ENCODE measurements at regions not wholly inside any gene's neighbourhood (a gene's known extent, or its start where the extent isn't known, plus 50 kb on each side); places are given as distances from the start of the nearest gene placed in this dataset.
"Not testable (repeated sequence)": the region's sequence is repeated elsewhere in the genome, so short reads cannot be mapped to it uniquely, and the experiment has no call there.

DNA sequence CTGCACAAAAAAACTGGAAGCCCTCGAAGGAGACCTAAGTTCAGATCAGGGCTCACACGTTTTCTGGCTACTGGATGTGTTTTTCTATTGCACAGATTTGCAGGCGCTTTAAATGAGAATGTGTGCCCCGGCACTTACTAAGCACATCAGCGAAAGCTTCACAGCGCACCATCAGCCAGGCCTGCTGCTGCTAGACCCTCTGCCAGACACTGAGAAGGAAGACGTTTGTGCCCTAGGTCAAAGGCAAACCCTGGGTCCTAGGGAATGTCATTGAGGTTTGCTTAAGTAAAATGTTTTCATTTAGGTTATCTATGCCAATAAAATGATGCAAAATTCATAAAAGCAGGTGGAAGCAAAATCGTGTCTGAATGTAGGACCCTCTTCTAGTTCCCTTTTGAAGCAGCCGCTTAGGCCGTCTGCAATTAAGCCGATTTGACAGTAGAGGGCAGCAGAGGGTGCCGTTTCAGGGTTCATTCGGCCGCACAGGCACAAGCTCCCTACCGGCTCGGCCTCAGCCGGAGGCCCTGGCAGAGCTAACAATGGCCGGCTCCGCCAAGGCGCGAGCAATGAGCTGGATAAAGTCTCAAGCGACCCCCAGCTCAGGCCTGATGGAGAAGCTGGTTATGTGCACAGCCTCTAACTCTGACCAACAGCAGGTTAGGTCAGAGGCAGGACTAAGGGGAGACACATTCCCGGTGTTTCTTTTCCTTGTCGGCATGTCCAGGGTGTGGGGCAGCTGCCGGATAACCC, 107.2 kb upstream of the FOXA2 start:
- peak; percentile 85 for DNase-seq

DNA sequence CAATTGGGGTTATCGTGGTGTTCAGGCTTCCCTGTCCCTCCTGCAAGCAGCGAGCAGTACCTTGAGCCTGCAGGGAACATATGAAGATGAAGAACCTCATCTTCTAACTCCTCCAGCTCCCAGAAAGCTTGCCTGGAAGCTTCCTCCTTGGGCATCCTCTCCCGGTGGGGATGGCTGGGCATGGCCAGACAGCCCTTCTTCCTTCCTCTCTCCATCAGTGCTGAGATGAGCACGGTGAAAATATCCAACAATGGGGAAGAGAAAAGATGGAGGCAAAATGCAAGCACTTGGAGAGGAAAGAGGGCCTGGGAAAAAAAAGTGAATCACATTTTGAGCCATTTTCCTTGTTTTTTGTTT, 107.7 kb upstream of the FOXA2 start:
- DNase-seq: no peak

DNA sequence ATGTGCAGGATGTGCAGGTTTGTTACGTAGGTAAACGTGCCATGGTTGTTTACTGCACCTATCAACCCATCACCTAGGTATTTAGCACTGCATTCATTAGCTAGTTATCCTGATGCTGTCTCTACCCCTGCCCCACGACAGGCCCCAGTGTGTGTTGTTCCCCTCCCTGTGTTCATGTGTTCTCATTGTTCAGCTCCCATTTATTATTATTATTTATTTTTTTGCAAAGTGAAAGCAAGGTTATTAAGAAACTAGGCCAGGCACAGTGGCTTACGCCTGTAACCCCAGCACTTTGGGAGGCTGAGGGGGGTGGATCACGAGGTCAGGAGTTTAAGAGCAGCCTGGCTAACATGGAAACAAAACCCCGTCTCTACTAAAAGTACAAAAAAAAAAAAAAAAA, 108.2 kb upstream of the FOXA2 start:
- DNase-seq: not testable (repeated sequence)

DNA sequence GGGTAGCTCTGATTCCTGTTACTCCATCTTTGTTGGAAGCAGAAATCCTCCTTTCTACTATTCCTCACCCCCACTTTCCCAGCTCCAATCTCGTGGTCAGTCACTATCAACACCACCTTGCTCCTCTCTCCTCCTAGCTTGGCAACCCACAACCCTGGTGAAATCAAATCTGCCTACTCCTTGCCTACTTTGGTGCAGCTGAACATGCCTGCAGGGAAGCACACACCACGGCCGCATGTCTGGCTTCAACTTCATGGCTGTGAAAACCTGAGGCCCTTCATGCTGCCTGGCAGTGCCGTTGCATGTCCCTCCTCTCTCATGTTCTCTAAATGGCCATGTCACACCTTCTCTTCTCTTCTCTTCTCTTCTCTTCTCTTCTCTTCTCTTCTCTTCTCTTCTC, 112.4 kb upstream of the FOXA2 start:
- DNase-seq: no peak

DNA sequence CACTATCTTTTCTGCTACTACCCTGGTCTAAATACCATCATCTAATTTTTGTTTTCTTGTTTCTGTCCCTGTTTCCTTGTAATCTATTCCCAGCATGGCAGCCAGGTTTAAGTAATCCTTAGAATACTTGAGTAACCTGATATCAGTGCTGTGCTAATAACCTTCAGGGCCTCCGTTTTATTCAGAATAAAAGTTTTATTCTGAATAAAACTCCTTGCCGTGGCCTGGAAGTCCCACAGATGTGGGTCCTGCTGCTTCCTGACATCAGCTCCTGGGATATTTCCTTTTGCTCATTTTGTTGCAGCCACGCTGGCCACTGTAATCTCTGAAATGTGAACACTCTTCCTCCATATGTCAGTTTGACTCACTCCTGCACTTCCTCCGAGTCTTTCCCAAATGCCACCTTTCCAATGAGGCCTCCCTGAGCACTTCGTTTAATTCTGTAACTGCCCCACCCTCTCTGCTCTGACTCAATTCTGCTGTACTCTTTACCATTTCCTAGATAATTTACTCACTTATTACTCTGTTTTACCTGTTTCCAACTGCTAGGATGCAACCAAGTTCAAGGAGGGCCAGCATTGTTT, 114.0 kb upstream of the FOXA2 start:
- DNase-seq: no peak

DNA sequence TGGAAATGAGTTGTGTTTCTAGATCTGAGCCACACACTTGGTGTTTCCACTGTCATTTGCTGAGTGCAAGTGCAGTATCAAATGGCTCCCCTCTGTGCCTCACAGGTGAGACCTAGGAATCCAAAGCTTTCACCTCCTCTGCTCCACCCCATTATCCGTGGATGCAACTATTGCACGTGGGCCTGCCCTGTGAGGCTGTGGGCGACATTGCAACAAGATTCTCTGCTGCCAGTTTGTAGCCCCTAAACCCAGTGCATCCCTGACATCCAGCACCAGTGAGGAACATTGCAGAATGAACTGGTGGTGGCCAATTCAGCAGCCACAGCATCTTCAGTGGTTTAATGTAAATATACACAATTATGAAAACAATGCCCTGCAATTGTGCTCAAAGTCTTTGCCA, 115.0 kb upstream of the FOXA2 start:
- no peak for DNase-seq

DNA sequence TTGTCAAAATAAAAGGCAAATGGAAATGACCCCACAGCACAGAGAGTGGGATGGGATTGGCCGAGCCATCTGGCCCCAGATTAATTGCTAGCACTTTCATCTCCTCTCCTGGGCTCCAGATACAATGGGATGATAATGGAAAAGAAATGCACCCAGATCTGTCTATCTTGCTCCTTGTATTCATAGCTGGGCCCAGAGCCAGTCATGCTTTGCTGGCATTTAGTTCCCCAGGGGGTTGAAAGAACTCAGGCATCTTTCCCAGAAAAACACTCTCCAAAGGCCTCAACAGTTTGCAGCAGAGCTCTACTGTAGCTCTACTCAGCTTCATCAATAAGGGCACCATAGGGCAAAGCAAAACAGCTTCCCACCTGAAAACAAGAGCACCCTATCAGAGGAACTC, 116.0 kb upstream of the FOXA2 start:
- no peak for DNase-seq

DNA sequence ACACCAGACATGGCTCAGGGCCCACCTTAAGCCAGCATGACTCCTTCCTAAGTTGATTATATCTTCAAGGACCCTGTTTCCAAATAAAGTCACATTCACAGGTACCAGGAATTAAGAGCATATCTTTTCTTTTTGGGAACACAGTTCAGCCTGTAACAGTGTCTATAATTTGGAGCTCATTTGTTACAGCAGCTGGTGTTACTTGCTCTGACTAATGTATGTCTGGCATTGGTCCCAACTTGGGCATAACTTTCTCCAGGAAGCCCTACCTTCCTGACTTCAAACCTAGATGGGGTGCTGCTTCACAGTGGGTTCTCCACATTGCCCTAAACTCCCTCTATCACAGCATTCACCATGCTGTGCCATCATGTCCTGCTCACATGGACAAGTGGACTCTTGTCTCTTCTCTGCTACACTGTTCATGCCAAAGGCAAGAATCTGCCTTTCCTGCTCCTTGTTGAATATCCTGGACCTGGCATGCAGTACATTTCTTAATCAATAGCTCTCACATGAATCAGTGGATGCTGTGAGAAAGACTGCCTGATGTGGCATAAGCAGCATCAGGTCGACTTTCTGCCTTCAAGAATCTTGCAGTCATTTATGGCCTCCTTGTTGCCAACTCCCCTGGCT, 117.4 kb upstream of the FOXA2 start:
- DNase-seq: no peak

DNA sequence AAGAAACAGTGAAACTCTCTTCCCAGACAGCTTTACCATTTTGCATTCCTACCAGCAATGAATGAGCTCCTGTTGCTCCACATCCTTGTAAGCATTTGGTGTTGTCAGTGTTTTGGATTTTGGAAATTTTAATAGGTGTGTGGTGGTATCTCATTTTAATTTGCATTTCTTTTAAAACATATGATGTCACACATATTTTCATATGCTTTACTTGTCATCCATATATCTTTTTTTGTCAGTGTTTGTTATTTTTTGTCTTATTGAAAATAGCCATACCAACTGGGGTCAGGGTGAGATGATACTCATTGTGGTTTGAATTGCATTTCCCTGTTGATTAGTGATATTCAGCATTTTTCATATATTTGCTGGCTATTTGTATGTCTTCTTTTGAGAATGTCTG, 119.5 kb upstream of the FOXA2 start:
- DNase-seq: no peak

DNA sequence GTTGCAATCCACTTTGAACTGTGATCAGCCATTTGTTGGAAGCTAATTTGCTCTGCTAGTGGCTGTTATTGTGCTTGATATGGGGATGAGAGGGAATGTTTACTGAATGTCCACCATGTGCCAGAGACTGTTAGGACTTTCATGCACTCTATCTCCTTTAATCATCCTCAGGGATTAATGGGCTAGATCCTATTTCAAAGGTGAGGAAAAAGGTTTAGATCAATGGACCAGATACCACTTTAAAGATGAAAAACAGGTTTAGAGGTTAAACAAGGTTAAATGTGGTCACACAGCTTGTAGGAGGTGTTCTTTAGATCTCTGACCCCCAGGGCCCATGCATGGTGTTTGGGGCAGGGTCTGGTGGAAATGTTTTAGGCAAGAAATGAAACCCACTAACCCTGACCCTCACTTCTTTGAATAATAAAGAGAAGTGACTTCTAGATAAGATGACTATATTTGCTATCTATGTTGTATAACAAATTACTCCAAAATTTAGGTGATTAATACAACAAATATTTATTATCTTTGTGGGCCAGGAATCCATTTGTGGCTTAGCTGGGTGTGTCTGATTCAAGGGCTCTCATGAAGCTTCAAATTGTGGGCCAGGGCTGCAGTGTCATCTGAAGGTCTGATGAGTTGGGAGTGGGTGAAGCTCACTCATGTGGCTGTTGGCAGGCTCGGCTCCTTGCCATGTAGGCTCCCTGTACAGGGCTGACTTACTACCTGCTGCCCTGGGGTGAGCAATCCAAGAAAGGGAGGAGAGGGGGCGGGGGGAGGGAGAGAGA, 127.8 kb upstream of the FOXA2 start:
- no peak for DNase-seq

DNA sequence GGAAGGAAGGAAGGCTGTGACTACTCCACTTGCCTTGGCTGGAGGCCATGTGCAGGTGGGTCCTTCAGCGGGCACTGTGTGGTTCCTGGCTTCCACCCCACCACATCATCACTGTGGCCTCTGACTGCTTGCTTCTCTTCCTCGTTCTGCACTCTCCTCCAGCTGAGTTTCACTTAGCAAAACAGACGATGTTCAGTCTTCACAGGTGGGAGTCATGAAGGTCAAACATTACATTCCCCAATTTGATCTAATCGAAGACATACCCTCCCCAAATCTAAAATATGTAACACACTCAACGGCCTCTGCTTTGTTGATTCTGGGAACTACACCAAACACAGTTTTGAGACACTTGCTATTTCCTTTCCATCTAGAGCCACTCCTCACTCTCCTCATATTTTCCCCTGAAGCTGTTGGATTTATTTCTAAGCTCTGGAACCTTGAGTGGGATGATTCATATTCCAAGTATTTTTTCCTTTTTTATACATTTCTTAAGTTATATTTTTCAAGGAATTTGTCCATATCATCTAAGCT, 132.5 kb upstream of the FOXA2 start:
- no peak for DNase-seq

DNA sequence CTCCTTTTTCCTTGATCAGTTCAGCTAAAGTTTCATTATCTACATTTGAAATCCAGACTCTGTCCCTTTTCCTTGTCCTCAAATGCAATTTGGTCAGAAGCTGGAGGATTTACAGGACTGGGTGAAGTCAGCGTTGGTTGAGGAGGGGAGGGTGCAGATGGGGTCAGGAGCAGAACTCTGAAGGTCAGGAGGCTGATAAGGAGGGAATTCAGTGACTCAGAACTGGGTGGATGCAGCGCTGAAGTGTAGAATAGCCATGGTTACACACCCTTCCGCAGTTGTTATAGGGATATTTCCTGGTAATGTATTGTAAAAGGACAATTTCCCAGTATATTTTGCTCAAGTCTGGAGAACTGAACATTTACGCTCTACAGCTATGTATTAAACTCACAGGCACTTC, 133.1 kb upstream of the FOXA2 start:
- DNase-seq: peak; percentile 61

DNA sequence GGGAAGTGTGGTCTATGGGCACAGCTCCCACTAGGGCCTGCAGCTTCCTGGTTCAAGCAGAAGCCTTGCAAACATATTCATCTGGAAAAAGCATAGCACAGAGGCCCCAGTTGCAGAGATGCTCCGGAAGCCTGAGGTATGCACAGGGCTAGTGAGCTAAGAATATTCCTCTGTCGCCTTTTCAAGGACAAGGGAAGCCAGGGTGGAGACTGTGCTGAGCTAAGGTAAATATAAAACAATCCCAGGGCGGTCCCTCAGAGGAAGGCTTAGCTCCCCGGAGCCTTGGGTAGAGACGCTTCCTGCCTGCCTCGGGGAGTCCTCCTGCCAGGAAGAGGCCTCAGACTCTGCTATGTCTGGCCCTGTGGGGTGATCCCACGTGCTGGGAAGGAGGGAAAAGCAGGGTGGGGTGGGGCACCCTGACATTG, 134.8 kb upstream of the FOXA2 start:
- DNase-seq: no peak

DNA sequence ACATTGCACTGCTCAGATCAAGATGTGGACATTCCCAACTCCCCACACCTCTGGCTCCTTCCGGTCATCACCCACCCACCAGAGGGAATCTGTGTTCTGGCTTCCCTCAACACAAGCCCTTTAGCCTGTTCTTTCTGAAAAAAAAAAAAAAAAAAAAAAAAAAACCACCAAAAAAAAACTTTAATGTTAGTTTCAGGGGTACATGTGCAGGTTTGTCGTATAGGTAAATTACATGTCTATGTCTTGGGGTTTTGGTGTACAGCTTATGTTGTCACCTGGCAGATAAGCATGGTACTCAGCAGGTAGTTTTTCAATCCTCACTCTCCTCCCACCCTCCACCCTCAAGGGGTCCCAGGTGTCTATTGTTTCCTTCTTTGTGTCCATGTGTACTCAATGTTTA, 135.8 kb upstream of the FOXA2 start:
- no peak for DNase-seq

DNA sequence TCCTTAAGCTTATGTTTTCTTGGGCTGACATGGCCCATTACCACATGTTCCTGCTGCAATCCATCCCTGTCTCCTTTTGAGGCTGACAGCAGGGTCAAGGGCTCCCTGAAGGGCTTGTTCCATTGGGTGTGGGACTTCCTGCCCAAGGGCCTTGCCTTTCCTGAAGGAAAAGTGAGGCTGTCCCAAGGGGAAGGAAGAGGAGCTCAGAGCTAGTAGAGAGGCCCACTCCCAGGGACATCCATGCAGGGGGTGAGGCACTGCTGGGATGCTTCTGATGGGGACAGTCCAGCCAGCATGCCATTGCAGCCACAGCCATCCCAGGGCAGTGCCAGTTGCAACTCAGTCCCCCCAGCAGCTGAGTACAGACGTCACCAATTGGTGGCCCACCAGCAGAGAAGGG, 138.4 kb upstream of the FOXA2 start:
- no peak for DNase-seq

DNA sequence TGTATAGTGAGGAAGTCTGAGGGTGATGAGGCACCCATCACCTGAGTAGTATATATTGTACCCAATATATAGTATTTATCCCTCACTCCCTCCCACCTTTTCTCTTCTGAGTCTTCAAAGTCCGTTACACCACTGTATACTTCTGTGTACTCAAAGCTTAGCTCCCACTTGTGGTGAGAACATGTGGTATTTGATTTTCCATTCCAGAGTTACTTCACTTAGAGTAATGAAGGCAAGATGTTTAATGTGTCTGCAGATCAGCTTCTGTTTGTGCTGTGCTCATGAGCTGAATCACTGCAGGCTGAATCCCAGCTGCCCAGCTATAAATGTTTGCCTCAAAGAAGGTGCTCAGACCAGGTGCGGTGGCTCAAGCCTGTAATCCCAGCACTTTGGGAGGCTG, 139.3 kb upstream of the FOXA2 start:
- DNase-seq: no peak

DNA sequence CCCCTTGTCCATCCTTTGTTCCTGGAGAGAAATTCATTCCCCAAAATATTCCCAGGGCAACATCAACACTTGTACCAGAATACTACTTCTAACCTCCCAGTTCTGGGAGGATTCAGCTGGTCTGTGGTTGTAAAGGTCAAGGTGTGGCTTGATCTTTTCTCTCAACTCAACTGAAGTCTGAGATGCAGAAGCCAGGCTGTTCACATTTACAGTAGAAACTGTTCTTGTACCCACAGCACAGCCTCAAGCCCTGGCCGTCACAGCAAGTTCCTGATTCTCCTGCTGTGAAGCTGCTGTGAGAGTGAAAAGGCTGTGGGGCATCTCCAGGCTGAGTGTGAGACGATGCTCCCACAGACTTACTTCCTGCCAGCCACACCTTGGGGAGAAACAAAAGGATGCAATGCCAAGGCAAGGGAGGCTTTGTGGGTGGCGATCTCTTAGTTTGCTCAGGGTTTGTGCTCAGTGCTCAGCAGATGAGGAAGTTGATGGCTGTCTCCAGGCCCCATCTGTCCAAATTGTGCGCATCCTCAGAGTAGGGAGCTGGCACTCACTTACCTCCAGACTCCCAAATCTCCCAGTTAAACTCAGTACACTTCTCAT, 143.9 kb upstream of the FOXA2 start:
- DNase-seq: no peak

DNA sequence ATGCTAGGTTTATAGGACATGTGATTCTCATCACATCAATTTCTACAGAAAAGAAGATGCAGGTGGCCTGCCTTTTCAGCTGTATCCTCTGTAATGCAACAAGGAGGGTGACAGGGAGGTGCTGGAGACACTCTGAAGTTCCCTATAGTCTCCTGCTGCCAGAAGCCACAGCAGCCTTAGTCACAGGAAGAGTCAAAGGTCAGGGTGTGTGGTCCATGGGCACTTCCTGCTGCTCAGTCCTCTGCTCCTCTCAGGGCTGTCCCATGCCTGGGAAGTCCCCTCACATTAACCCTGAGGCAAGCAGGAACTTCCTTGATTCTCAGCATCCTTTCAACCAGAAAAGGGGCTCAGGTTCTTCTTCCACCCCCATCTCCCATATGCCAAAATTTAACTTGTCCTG, 144.8 kb upstream of the FOXA2 start:
- no peak for DNase-seq

DNA sequence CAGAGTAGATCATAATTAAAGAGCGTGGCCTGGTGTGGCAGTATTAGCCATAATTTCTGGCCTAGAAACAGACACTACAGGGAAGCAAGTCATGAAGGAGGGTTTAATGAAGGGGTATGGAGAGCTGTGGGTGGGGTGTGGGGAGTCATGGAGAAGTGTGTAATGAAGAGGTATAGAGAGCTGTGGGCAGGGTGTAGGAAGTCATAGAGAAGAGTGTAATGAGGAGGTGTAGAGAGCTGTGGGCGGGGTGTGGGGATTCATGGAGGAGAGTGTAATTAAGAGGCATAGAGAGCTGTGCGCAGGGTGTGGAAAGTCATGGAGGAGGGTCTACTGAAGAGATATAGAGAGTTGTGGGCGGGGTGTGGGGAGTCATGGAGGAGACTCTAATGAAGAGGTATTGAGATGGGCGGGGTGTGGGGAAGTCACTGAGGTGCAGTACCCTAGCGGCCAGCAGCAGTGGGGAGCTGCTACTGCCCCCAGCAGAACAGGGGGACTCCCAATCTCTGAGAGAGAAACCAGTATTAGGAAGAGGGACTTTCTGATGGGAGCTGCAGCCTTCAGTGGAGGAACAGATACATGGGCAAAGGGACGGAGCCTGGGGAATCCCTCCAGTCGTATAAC, 145.4 kb upstream of the FOXA2 start:
- no peak for DNase-seq

DNA sequence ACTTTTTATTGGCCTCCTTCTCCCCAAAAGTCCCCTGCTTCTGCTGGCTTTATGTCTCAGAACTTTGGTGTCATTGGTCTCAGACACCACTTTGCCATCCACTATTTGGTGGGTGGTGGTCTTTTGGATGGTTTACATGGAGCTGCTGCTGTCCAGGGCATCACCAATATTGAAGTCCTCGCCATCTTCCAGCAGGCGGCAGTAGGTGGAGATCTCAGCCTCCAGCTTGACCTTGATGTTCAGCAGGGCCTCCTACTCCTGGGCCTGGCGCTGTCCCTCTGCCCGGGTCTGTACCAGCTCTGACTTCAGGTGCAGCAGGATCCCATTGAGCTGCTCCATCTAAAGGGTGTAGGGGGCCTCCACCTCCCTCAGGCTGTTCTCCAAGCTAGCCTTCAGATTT, 148.4 kb upstream of the FOXA2 start:
- no peak for DNase-seq

DNA sequence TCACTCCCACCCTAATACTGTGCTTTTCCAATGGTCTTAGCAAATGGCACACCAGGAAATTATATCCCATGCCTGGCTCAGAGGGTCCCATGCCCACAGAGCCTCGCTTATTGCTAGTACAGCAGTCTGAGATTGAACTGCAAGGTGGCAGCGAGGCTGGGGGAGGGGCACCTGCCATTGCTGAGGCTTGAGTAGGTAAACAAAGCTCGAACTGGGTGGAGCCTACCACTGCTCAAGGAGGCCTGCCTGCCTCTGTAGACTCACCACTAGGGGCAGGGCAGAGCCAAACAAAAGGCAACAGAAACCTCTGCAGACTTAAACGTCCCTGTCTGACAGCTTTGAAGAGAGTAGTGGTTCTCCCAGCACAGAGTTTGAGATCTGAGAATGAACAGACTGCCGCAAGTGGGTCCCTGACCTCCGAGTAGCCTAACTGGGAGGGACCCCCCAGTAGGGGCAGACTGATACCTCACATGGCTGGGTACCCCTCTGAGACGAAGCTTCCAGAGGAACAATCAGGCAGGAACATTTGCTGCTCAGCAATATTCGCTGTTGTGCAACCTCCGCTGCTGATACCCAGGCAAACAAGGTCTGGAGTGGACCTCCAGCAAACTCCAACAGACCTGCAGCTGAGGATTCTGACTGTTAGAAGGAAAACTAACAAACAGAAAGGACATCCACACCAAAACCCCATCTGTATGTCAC, 150.7 kb upstream of the FOXA2 start:
- peak; percentile 80 for DNase-seq

DNA sequence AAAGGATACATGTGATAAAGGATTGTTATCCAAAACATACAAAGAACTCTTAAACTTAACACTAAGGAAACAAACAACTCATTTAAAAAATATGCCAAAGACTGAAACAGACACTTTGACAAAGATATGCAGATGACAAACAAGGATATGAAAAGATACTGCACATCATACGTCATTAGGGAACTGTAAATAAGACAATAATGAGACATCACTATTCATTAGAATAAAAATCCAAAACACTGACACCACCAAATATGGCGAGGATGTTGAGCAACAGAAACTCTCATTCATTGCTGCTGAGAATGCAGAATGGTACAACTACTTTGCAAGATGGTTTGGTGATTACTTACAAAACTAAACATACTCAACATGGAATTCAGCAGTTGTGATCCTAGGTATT, 156.5 kb upstream of the FOXA2 start:
- DNase-seq: no peak
